NCI-H187 (cell line): ENCODE measurements at regions not wholly inside any gene's neighbourhood (a gene's known extent, or its start where the extent isn't known, plus 50 kb on each side); places are given as distances from the start of the nearest gene placed in this dataset.
A peak's percentile ranks its signal among the peaks of the same experiment; 100 is the strongest.

Source experiments
- DNase-seq, 2 experiments: peaks; one replicate each; lab custom pipeline; 2025; lab: John Stamatoyannopoulos, UW

GRCh38 chr12:107891967-107892366 is 117.5 kb downstream of the ASCL4 start:
- DNase-seq, result no peak

- no peak for DNase-seq
Measured at GRCh38 chr12:107894589-107894988, 120.1 kb downstream of the ASCL4 start.

GRCh38 chr12:107895966-107896365 is 121.5 kb downstream of the ASCL4 start:
- DNase-seq, result no peak

GRCh38 chr12:107900588-107900987 is 126.1 kb downstream of the ASCL4 start:
- no peak for DNase-seq

GRCh38 chr12:107903341-107904061 is 129.0 kb downstream of the ASCL4 start:
- peak; percentile 80 to 88 for DNase-seq

- no peak for DNase-seq
Measured at GRCh38 chr12:107906707-107907106, 132.2 kb downstream of the ASCL4 start.

- no peak for DNase-seq
Measured at GRCh38 chr12:107912421-107913004, 138.0 kb downstream of the ASCL4 start.

- no peak for DNase-seq
Measured at GRCh38 chr12:107914460-107914977, 140.0 kb downstream of the ASCL4 start.

- DNase-seq, result peak in 1 of 2 experiments; percentile 15
Measured at GRCh38 chr12:107917912-107918800, 143.7 kb downstream of the ASCL4 start.

- DNase-seq, result no peak
Measured at GRCh38 chr12:107921062-107921461, 146.6 kb downstream of the ASCL4 start.

- no peak for DNase-seq
Measured at GRCh38 chr12:107925125-107925524, 150.6 kb downstream of the ASCL4 start.

GRCh38 chr12:107929436-107929835 is 154.9 kb downstream of the ASCL4 start:
- no peak for DNase-seq

- DNase-seq, result no peak
Measured at GRCh38 chr12:107931761-107932160, 157.3 kb downstream of the ASCL4 start.

- no peak for DNase-seq
Measured at GRCh38 chr12:107938446-107938845, 163.9 kb downstream of the ASCL4 start.

- no peak for DNase-seq
Measured at GRCh38 chr12:107948391-107948945, 174.0 kb downstream of the ASCL4 start.

- no peak for DNase-seq
Measured at GRCh38 chr12:107951024-107951423, 176.5 kb downstream of the ASCL4 start.

- no peak for DNase-seq
Measured at GRCh38 chr12:107955966-107956643, 173.0 kb upstream of the WSCD2 start.

GRCh38 chr12:107957459-107957858 is 171.6 kb upstream of the WSCD2 start:
- DNase-seq, result no peak

GRCh38 chr12:107963635-107964034 is 165.5 kb upstream of the WSCD2 start:
- DNase-seq, result no peak

- no peak for DNase-seq
Measured at GRCh38 chr12:107967170-107967569, 161.9 kb upstream of the WSCD2 start.

GRCh38 chr12:107973950-107974349 is 155.1 kb upstream of the WSCD2 start:
- no peak for DNase-seq

GRCh38 chr12:107976331-107976730 is 152.8 kb upstream of the WSCD2 start:
- DNase-seq, result no peak
